Neural cell (in vitro differentiated cells): ENCODE measurements at regions not wholly inside any gene's neighbourhood (a gene's known extent, or its start where the extent isn't known, plus 50 kb on each side); places are given as distances from the start of the nearest gene placed in this dataset.

ENCODE experiments used
- H2AFZ ChIP-seq: fragments of 200-600, 300-800 bp; sonication (generic), shearing (Covaris generic); 2 replicates; pipeline ENCODE4 v1.6.0; 2014; ENCODE audit warnings: low read depth, mild to moderate bottlenecking, antibody characterized with exemption, low read length, moderate library complexity
- H3F3A ChIP-seq: fragments of 200-600 bp; shearing (Covaris generic); 2 replicates; pipeline ENCODE4 v1.6.1; 2016; ENCODE audit warnings: mild to moderate bottlenecking, moderate library complexity, mixed read lengths, antibody characterized with exemption, low read length; ENCODE audit not compliant: insufficient read depth, poor library complexity, severe bottlenecking
- H3K27ac ChIP-seq: fragments of 200-600, 300-800 bp; sonication (generic), shearing (Covaris generic); 2 replicates; pipeline ENCODE4 v1.5.1; 2014; ENCODE audit warnings: mild to moderate bottlenecking, low read length, moderate library complexity
- H3K27me3 ChIP-seq: fragments of 300-800, 200-600 bp; sonication (generic), shearing (Covaris generic); 2 replicates; pipeline ENCODE4 v1.6.0; 2014; ENCODE audit warnings: mild to moderate bottlenecking, low read depth, low read length, moderate library complexity; ENCODE audit not compliant: insufficient read depth
- H3K36me3 ChIP-seq: fragments of 300-800, 200-600 bp; sonication (generic), shearing (Covaris generic); 2 replicates; pipeline ENCODE4 v1.5.1; 2014; ENCODE audit warnings: mild to moderate bottlenecking, antibody characterized with exemption, low read length, moderate library complexity; ENCODE audit not compliant: insufficient read depth
- H3K4me2 ChIP-seq: fragments of 300-800, 200-600 bp; sonication (generic), shearing (Covaris generic); 2 replicates; pipeline ENCODE4 v1.6.0; 2014; ENCODE audit warnings: mild to moderate bottlenecking, low read length
- H3K4me3 ChIP-seq: fragments of 300-800, 200-600 bp; sonication (generic), shearing (Covaris generic); 2 replicates; pipeline ENCODE4 v1.5.1; 2014; ENCODE audit warnings: mild to moderate bottlenecking, low read length, moderate library complexity
- H3K79me2 ChIP-seq: fragments of 200-600 bp; shearing (Covaris generic); replicated peaks from 2 replicates; pipeline ENCODE4 v1.6.0; 2014; ENCODE audit warnings: mild to moderate bottlenecking, low read length, moderate library complexity; ENCODE audit not compliant: insufficient read depth
- H3K9ac ChIP-seq: fragments of 300-800, 200-600 bp; sonication (generic), shearing (Covaris generic); 2 replicates; pipeline ENCODE4 v1.6.1; 2016; ENCODE audit warnings: mild to moderate bottlenecking, low read length, mixed read lengths
- H3K9me2 ChIP-seq: fragments of 200-600 bp; shearing (Covaris generic); 2 replicates; pipeline ENCODE4 v1.6.1; 2016; ENCODE audit warnings: mild to moderate bottlenecking, low read length, mixed read lengths; ENCODE audit not compliant: insufficient read depth
- H3K9me3 ChIP-seq: fragments of 200-600, 300-800 bp; sonication (generic), shearing (Covaris generic); 2 replicates; pipeline ENCODE4 v1.6.1; 2016; ENCODE audit warnings: mild to moderate bottlenecking, mixed run types, low read length, moderate library complexity, mixed read lengths
- H4K20me1 ChIP-seq: fragments of 200-600 bp; shearing (Covaris generic); 2 replicates; pipeline ENCODE4 v1.6.1; 2016; ENCODE audit warnings: mild to moderate bottlenecking, mixed run types; ENCODE audit not compliant: insufficient read depth
- EP300 ChIP-seq: fragments of 450-650 bp; conservative IDR thresholded peaks from 2 replicates; pipeline ENCODE4 v1.6.1; 2014; ENCODE audit warnings: antibody characterized with exemption, mild to moderate bottlenecking, moderate library complexity; ENCODE audit not compliant: poor library complexity, severe bottlenecking
- EZH2 ChIP-seq: fragments of 200-600, 300-800 bp; shearing (Covaris generic), sonication (generic); IDR thresholded peaks from 2 replicates; pipeline ENCODE4 v1.6.1; 2014; ENCODE audit warnings: antibody characterized with exemption, low read length, borderline replicate concordance, mild to moderate bottlenecking; ENCODE audit not compliant: insufficient read depth, poor library complexity, severe bottlenecking
- MXI1 ChIP-seq: fragments of 450-650 bp; conservative IDR thresholded peaks from 2 replicates; pipeline ENCODE4 v1.6.1; 2014; ENCODE audit warnings: antibody characterized with exemption, mild to moderate bottlenecking; ENCODE audit not compliant: poor library complexity, severe bottlenecking
- POLR2AphosphoS5 ChIP-seq: IDR thresholded peaks from 2 replicates; pipeline ENCODE4 v1.6.1; 2012
- RAD21 ChIP-seq: fragments of 450-650 bp; conservative IDR thresholded peaks from 2 replicates; pipeline ENCODE4 v1.6.1; 2014; ENCODE audit warnings: antibody characterized with exemption, mild to moderate bottlenecking, moderate library complexity
- SMC3 ChIP-seq: fragments of 450-650 bp; conservative IDR thresholded peaks from 2 replicates; pipeline ENCODE4 v1.6.1; 2014; ENCODE audit warnings: antibody characterized with exemption, mild to moderate bottlenecking, moderate library complexity; ENCODE audit not compliant: poor library complexity
- TAF1 ChIP-seq: IDR thresholded peaks from 2 replicates; pipeline ENCODE4 v1.6.1; 2012; ENCODE audit warnings: low read depth
- TF ChIP-seq, protein P1 (sequence below): IDR thresholded peaks from 2 replicates; pipeline ENCODE4 v1.6.1; 2012; ENCODE audit warnings: borderline replicate concordance
- TF ChIP-seq, protein P2 (sequence below): fragments of 450-650 bp; IDR thresholded peaks from 2 replicates; pipeline ENCODE4 v1.5.1; 2014; ENCODE audit warnings: antibody characterized with exemption, mild to moderate bottlenecking, moderate library complexity; ENCODE audit not compliant: poor library complexity, severe bottlenecking

DNA sequence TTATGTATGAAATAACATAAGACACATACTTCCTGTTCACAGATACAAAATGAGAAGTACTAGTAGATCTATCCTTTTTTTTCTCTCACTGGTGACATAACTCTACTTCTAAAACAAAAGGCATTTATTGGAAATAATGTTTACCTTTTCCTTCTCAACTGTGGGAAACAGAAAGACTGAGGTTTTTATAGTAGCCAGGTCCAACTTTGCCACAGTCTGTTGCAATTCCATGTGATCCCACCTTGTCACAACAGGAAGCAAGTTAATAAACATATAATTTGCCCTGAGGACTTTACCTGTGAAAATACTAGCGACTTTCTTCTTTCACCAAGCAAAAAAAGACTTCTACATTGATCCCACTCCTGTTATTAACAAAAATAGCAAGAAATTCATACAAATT, 475.8 kb downstream of the PDGFC start:
- H3K4me3 ChIP-seq = no peak overlapping the region
- H3F3A ChIP-seq = no peaks in the 10 kb centered on the region
- no peak overlapping the region for H3K27ac ChIP-seq
- H3K27me3 ChIP-seq = no peaks in the 10 kb centered on the region
- no peak overlapping the region for H3K4me2 ChIP-seq
- H2AFZ ChIP-seq = no peak overlapping the region
- no peak overlapping the region for H3K9ac ChIP-seq
- H3K9me2 ChIP-seq = no peaks in the 10 kb centered on the region
- H3K9me3 ChIP-seq = no peaks in the 10 kb centered on the region
- H4K20me1 ChIP-seq = no peaks in the 10 kb centered on the region
- no peaks in the 10 kb centered on the region for H3K36me3 ChIP-seq
- no peak for TF ChIP-seq EZH2
- TF ChIP-seq POLR2AphosphoS5 = no peak
- no peak for TF ChIP-seq SMC3
- TF ChIP-seq EP300 = no peak
- no peak for TF ChIP-seq RAD21
- TF ChIP-seq, protein P1, sequence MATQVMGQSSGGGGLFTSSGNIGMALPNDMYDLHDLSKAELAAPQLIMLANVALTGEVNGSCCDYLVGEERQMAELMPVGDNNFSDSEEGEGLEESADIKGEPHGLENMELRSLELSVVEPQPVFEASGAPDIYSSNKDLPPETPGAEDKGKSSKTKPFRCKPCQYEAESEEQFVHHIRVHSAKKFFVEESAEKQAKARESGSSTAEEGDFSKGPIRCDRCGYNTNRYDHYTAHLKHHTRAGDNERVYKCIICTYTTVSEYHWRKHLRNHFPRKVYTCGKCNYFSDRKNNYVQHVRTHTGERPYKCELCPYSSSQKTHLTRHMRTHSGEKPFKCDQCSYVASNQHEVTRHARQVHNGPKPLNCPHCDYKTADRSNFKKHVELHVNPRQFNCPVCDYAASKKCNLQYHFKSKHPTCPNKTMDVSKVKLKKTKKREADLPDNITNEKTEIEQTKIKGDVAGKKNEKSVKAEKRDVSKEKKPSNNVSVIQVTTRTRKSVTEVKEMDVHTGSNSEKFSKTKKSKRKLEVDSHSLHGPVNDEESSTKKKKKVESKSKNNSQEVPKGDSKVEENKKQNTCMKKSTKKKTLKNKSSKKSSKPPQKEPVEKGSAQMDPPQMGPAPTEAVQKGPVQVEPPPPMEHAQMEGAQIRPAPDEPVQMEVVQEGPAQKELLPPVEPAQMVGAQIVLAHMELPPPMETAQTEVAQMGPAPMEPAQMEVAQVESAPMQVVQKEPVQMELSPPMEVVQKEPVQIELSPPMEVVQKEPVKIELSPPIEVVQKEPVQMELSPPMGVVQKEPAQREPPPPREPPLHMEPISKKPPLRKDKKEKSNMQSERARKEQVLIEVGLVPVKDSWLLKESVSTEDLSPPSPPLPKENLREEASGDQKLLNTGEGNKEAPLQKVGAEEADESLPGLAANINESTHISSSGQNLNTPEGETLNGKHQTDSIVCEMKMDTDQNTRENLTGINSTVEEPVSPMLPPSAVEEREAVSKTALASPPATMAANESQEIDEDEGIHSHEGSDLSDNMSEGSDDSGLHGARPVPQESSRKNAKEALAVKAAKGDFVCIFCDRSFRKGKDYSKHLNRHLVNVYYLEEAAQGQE = no peak
- no peak for TF ChIP-seq MXI1
- no peak for TF ChIP-seq TAF1
- TF ChIP-seq, protein P2, sequence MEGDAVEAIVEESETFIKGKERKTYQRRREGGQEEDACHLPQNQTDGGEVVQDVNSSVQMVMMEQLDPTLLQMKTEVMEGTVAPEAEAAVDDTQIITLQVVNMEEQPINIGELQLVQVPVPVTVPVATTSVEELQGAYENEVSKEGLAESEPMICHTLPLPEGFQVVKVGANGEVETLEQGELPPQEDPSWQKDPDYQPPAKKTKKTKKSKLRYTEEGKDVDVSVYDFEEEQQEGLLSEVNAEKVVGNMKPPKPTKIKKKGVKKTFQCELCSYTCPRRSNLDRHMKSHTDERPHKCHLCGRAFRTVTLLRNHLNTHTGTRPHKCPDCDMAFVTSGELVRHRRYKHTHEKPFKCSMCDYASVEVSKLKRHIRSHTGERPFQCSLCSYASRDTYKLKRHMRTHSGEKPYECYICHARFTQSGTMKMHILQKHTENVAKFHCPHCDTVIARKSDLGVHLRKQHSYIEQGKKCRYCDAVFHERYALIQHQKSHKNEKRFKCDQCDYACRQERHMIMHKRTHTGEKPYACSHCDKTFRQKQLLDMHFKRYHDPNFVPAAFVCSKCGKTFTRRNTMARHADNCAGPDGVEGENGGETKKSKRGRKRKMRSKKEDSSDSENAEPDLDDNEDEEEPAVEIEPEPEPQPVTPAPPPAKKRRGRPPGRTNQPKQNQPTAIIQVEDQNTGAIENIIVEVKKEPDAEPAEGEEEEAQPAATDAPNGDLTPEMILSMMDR = no peak
- H3K79me2 ChIP-seq = no peaks in the 10 kb centered on the region

DNA sequence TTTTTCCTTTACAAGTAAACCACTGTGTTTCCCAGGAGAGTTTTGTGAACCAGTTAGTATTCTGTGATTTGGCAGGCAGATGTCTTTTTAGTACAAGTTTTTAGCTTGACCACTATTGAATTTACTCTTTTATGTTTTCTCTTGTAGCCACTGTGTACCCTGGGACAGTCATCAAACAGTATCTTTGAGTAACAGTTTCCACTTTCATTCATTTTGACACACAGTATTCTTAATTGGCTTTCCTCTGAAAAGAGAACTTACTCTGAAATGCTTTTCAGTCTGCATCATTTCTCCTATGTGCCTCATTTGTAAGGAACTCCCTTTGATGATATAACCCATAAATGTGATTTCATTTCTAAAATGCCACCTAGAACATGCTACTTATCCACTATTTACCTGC, 476.5 kb downstream of the PDGFC start:
- Histone ChIP-seq H3F3A (no peaks in the 10 kb centered on the region), H3K9me2 (no peaks in the 10 kb centered on the region), H3K79me2 (no peaks in the 10 kb centered on the region), H3K36me3 (no peaks in the 10 kb centered on the region), H3K9ac (no peak overlapping the region), H3K27ac (no peak overlapping the region), H3K9me3 (no peaks in the 10 kb centered on the region), H3K4me2 (no peak overlapping the region), H3K27me3 (no peaks in the 10 kb centered on the region), H3K4me3 (no peak overlapping the region), H4K20me1 (no peaks in the 10 kb centered on the region), H2AFZ (no peak overlapping the region)
- TF ChIP-seq RAD21 (no peak), POLR2AphosphoS5 (no peak), TAF1 (no peak), EP300 (no peak), EZH2 (no peak), SMC3 (no peak)
- TF ChIP-seq, protein P1 = no peak
- TF ChIP-seq, protein P2 = no peak
